ENCODE measurements at regions not wholly inside any gene's neighbourhood (a gene's known extent, or its start where the extent isn't known, plus 50 kb on each side); places are given as distances from the start of the nearest gene placed in this dataset.

- H3K27ac ChIP-seq: no peak overlapping the region
- TF ChIP-seq CTCF (IDR thresholded peaks at IDR 0.05) (no peak), ZFX (IDR thresholded peaks at IDR 0.05; ENCODE audit: borderline replicate concordance) (no peak)
Observed at GRCh38 chr22:49415151-49415951, 412.3 kb downstream of the BRD1 start.

- no peak overlapping the region for H3K27ac ChIP-seq
- TF ChIP-seq ZFX (IDR thresholded peaks at IDR 0.05; ENCODE audit: borderline replicate concordance) (no peak), CTCF (IDR thresholded peaks at IDR 0.05) (no peak)
Observed at GRCh38 chr22:49413551-49413950, 414.1 kb downstream of the BRD1 start.

GRCh38 chr22:49413146-49413545 lies 414.5 kb downstream of the BRD1 start:
- no peak overlapping the region for H3K27ac ChIP-seq
- no peak for TF ChIP-seq CTCF (IDR thresholded peaks at IDR 0.05)
- no peak for TF ChIP-seq ZFX (IDR thresholded peaks at IDR 0.05; ENCODE audit: borderline replicate concordance)

GRCh38 chr22:49412236-49412635 lies 415.4 kb downstream of the BRD1 start:
- TF ChIP-seq ZFX (IDR thresholded peaks at IDR 0.05; ENCODE audit: borderline replicate concordance): no peak
- no peak for TF ChIP-seq CTCF (IDR thresholded peaks at IDR 0.05)
- H3K27ac ChIP-seq: no peak overlapping the region

GRCh38 chr22:49411236-49411635 lies 416.4 kb downstream of the BRD1 start:
- no peak for TF ChIP-seq CTCF (IDR thresholded peaks at IDR 0.05)
- no peak overlapping the region for H3K27ac ChIP-seq

GRCh38 chr22:49408102-49408836 lies 419.4 kb downstream of the BRD1 start:
- TF ChIP-seq CTCF (IDR thresholded peaks at IDR 0.05) (no peak), ZFX (IDR thresholded peaks at IDR 0.05; ENCODE audit: borderline replicate concordance) (no peak)
- no peak overlapping the region for H3K27ac ChIP-seq
